ENCODE measurements at regions not wholly inside any gene's neighbourhood (a gene's known extent, or its start where the extent isn't known, plus 50 kb on each side); places are given as distances from the start of the nearest gene placed in this dataset.
"Not testable (repeated sequence)": the region's sequence is repeated elsewhere in the genome, so short reads cannot be mapped to it uniquely, and the experiment has no call there.

GRCh38 chr1:120977279-120977678 is 87.7 kb downstream of the PPIAL4A start:
- TF ChIP-seq, protein P1, sequence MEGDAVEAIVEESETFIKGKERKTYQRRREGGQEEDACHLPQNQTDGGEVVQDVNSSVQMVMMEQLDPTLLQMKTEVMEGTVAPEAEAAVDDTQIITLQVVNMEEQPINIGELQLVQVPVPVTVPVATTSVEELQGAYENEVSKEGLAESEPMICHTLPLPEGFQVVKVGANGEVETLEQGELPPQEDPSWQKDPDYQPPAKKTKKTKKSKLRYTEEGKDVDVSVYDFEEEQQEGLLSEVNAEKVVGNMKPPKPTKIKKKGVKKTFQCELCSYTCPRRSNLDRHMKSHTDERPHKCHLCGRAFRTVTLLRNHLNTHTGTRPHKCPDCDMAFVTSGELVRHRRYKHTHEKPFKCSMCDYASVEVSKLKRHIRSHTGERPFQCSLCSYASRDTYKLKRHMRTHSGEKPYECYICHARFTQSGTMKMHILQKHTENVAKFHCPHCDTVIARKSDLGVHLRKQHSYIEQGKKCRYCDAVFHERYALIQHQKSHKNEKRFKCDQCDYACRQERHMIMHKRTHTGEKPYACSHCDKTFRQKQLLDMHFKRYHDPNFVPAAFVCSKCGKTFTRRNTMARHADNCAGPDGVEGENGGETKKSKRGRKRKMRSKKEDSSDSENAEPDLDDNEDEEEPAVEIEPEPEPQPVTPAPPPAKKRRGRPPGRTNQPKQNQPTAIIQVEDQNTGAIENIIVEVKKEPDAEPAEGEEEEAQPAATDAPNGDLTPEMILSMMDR (IDR thresholded peaks at IDR 0.05), result not testable (repeated sequence)
- TF ChIP-seq EP300, POLR2A (IDR thresholded peaks at IDR 0.05): not testable (repeated sequence)

Data from gastroesophageal sphincter (tissue), 3 donors.